HCT116 (cell line): ENCODE measurements at regions not wholly inside any gene's neighbourhood (a gene's known extent, or its start where the extent isn't known, plus 50 kb on each side); places are given as distances from the start of the nearest gene placed in this dataset.

Source experiments
- ATAC-seq: fragments of 200-7000 bp; cut with Tn5 transposase; 2 replicates; pipeline ENCODE4 v1.9.1; 2020; ENCODE audit warnings: mild to moderate bottlenecking, moderate library complexity
- BruUV-seq: library from RNA; stranded (reverse); fragments of 400-500 nt; replicated peaks from 2 replicates; lab custom pipeline; 2021; lab: Mats Ljungman, UMichigan
- CTCF ChIA-PET: fragments of 300-600 bp; sonication (Branson Sonifier 250); formaldehyde crosslinking; loops from one replicate; lab custom pipeline; 2021; ENCODE audit warnings: antibody characterized with exemption; lab: Charles Lee
- POLR2A ChIA-PET: fragments of 300-600, 350-600 bp; sonication (Branson Sonifier 250); formaldehyde crosslinking; loops from one replicate; lab custom pipeline; 2021; ENCODE audit warnings: antibody characterized with exemption; lab: Charles Lee
- RAD21 ChIA-PET, 2 experiments: fragments of 300-600 bp; sonication (Branson Sonifier 250); formaldehyde crosslinking; loops; one replicate each; lab custom pipeline; 2023; ENCODE audit warnings: low total read pairs in 2 of 2; ENCODE audit not compliant: uncharacterized antibody in 2 of 2, unreplicated experiment in 2 of 2, low non-redundant PET in 1 of 2; lab: Charles Lee
- DNase-seq: peaks from one replicate; pipeline ENCODE4 v3.0.0-alpha.2; 2010; ENCODE audit warnings: low read depth, low spot score
- H2AFZ ChIP-seq: fragments of 200-600 bp; shearing (Covaris generic), sonication (generic); 2 replicates; pipeline ENCODE4 v1.6.1; 2017; ENCODE audit warnings: low read depth, mixed run types, mixed read lengths, antibody characterized with exemption, low read length; ENCODE audit not compliant: poor library complexity, severe bottlenecking
- H3K27ac ChIP-seq: 2 replicates; pipeline ENCODE4 v1.5.1; 2012; ENCODE audit warnings: low read depth, low read length
- H3K27me3 ChIP-seq: fragments of 200-600 bp; sonication (generic); 2 replicates; pipeline ENCODE4 v1.6.1; 2016; ENCODE audit warnings: mixed run types, low read length, mixed read lengths; ENCODE audit not compliant: insufficient read depth
- H3K36me3 ChIP-seq, 2 experiments: fragments of 200-500 bp in 1 of 2; fragments of 200-600 bp in 1 of 2; sonication (Bioruptor generic) in 1 of 2; sonication (generic) in 1 of 2; 2 replicates each; pipeline versions ENCODE4 v1.5.1 to v1.6.1; 2014 to 2016; ENCODE audit warnings: low read length in 2 of 2, inconsistent platforms in 1 of 2, mixed read lengths in 1 of 2, mixed run types in 1 of 2; ENCODE audit not compliant: insufficient read depth in 2 of 2, control insufficient read depth in 1 of 2
- H3K4me1 ChIP-seq, 2 experiments: fragments of 200-600 bp in 1 of 2; sonication (generic) in 1 of 2; 2 replicates each; pipeline versions ENCODE4 v1.5.1 to v1.6.1; 2012 to 2017; ENCODE audit warnings: low read length in 2 of 2, inconsistent platforms in 1 of 2, mild to moderate bottlenecking in 1 of 2, mixed read lengths in 1 of 2, mixed run types in 1 of 2, moderate library complexity in 1 of 2; ENCODE audit not compliant: insufficient read depth in 2 of 2, control insufficient read depth in 1 of 2
- H3K4me2 ChIP-seq: fragments of 200-600 bp; sonication (generic); 2 replicates; pipeline ENCODE4 v1.6.1; 2017; ENCODE audit warnings: mixed run types, low read length, mixed read lengths
- H3K4me3 ChIP-seq, 2 experiments: fragments of 200-600 bp in 1 of 2; sonication (generic) in 1 of 2; replicated peaks in 1 of 2; 2 replicates each; pipeline ENCODE4 v1.5.1; 2011 to 2016; ENCODE audit warnings: low read length in 2 of 2, control low read depth in 1 of 2, low read depth in 1 of 2, mild to moderate bottlenecking in 1 of 2, mixed read lengths in 1 of 2, mixed run types in 1 of 2
- H3K79me2 ChIP-seq: fragments of 200-600 bp; sonication (generic); 2 replicates; pipeline ENCODE4 v1.6.1; 2017; ENCODE audit warnings: mild to moderate bottlenecking, mixed run types, low read length, moderate library complexity, mixed read lengths; ENCODE audit not compliant: insufficient read depth
- H3K9ac ChIP-seq: fragments of 200-600 bp; sonication (generic); 2 replicates; pipeline ENCODE4 v1.6.1; 2016; ENCODE audit warnings: low read length, mixed read lengths
- H3K9me2 ChIP-seq: fragments of 200-600 bp; sonication (generic), shearing (Covaris generic); 2 replicates; pipeline ENCODE4 v1.6.1; 2017; ENCODE audit warnings: mixed run types, mild to moderate bottlenecking, moderate library complexity; ENCODE audit not compliant: insufficient read depth
- H3K9me3 ChIP-seq, 2 experiments: fragments of 200-500 bp in 1 of 2; fragments of 200-600 bp in 1 of 2; sonication (Bioruptor generic) in 1 of 2; sonication (generic) in 1 of 2; 2 replicates each; pipeline ENCODE4 v1.6.1; 2014 to 2017; ENCODE audit warnings: low read length in 2 of 2, mixed read lengths in 2 of 2, inconsistent platforms in 1 of 2, low read depth in 1 of 2, mild to moderate bottlenecking in 1 of 2, mixed run types in 1 of 2, moderate library complexity in 1 of 2; ENCODE audit not compliant: control insufficient read depth in 1 of 2, insufficient read depth in 1 of 2
- H4K20me1 ChIP-seq: fragments of 200-600 bp; sonication (generic), shearing (Covaris generic); 2 replicates; pipeline ENCODE4 v1.6.1; 2017; ENCODE audit warnings: mixed run types, mild to moderate bottlenecking, moderate library complexity; ENCODE audit not compliant: insufficient read depth
- CBX3 ChIP-seq: IDR thresholded peaks from 2 replicates; pipeline ENCODE4 v1.6.1; 2012; ENCODE audit warnings: low read depth
- EZH2phosphoT487 ChIP-seq: fragments of 200-600 bp; IDR thresholded peaks from 2 replicates; pipeline ENCODE4 v1.6.1; 2018; ENCODE audit warnings: antibody characterized with exemption, borderline replicate concordance
- JUND ChIP-seq: IDR thresholded peaks from 2 replicates; pipeline ENCODE4 v1.6.1; 2012
- POLR2A ChIP-seq: IDR thresholded peaks from 2 replicates; pipeline ENCODE4 v1.7.0; 2011; ENCODE audit warnings: borderline replicate concordance; ENCODE audit not compliant: insufficient read depth, insufficient read length; ENCODE audit errors: extremely low read depth
- POLR2AphosphoS5 ChIP-seq: IDR thresholded peaks from 2 replicates; pipeline ENCODE4 v1.6.1; 2011; ENCODE audit warnings: mild to moderate bottlenecking, low read depth, low read length, moderate library complexity
- RAD21 ChIP-seq: IDR thresholded peaks from 2 replicates; pipeline ENCODE4 v1.6.1; 2012; ENCODE audit warnings: low read depth, mild to moderate bottlenecking
- SIN3A ChIP-seq: IDR thresholded peaks from 2 replicates; pipeline ENCODE4 v1.6.1; 2012; ENCODE audit warnings: low read depth
- SRF ChIP-seq: IDR thresholded peaks from 2 replicates; pipeline ENCODE4 v1.6.1; 2012; ENCODE audit warnings: low read depth
- YY1 ChIP-seq: IDR thresholded peaks from 2 replicates; pipeline ENCODE4 v1.6.1; 2011; ENCODE audit warnings: low read length, low read depth, moderate library complexity, mild to moderate bottlenecking; ENCODE audit not compliant: insufficient replicate concordance; ENCODE audit errors: extremely low read depth
- ZNF274 ChIP-seq: fragments of 200-500 bp; sonication (Bioruptor generic); IDR thresholded peaks from 2 replicates; pipeline ENCODE4 v1.6.1; 2014; ENCODE audit warnings: mild to moderate bottlenecking, low read depth, low read length, inconsistent platforms
- intact Hi-C: fragments of 100-400 bp; cut with micrococcal nuclease; formaldehyde crosslinking; loops from 2 replicates; pipeline ENCODE4 v1.10.0; 2022
- TF ChIP-seq, protein P1 (sequence below): IDR thresholded peaks from 2 replicates; pipeline ENCODE4 v1.6.1; 2011; ENCODE audit warnings: mild to moderate bottlenecking, low read length, moderate library complexity; ENCODE audit not compliant: insufficient replicate concordance; ENCODE audit errors: extremely low read depth
- TF ChIP-seq, protein P2 (sequence below), 3 experiments: fragments of 200-600 bp in 1 of 3; sonication (generic) in 1 of 3; IDR thresholded peaks in 2 of 3; conservative IDR thresholded peaks in 1 of 3; 2 replicates each; pipeline ENCODE4 v1.5.1; 2012 to 2017; ENCODE audit warnings: low read depth in 2 of 3, low read length in 2 of 3, antibody characterized with exemption in 1 of 3, borderline replicate concordance in 1 of 3, control low read depth in 1 of 3, mild to moderate bottlenecking in 1 of 3, mixed read lengths in 1 of 3, mixed run types in 1 of 3, moderate library complexity in 1 of 3; ENCODE audit not compliant: insufficient read depth in 1 of 3

DNA sequence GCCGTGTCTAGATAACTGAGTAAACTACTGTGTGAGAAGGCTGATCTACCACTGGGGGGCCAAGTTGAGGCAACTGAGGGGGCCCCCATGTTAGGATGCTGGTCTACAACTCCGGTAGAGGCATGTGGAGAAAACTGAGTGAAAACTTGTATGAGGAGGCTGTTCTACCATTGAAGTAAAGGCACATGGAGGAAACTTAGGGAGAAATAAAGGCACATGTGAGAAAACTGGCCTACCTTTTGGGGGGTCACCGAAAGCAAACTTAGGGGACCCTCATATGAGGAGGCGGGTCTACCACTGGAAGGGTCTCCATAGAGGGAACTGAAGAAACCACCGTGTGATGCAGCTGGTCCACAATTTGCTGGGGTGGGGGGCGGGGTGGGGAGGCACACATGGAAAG, 155.2 kb downstream of the FBLN2 start:
- Histone ChIP-seq H3K27ac (no peak overlapping the region), H3K4me2 (no peak overlapping the region), H3K27me3 (peaks cover 8% of the 10 kb centered on the region; the same call in 1 of the 2 replicates), H3K79me2 (no peaks in the 10 kb centered on the region), H3K4me1 (no peaks in the 10 kb centered on the region), H3K9me3 (no peaks in the 10 kb centered on the region), H4K20me1 (no peaks in the 10 kb centered on the region), H2AFZ (no peak overlapping the region), H3K9me2 (no peaks in the 10 kb centered on the region), H3K9ac (no peak overlapping the region)
- BruUV-seq, result no TSS peak
- CTCF ChIA-PET, result no interaction called here
- RAD21 ChIA-PET, result no interaction called here
- POLR2A ChIA-PET, result no interaction called here
- no peak for DNase-seq
- ATAC-seq, result no peak
- no peak for TF ChIP-seq POLR2A
- TF ChIP-seq YY1, result no peak
- TF ChIP-seq EZH2phosphoT487, result no peak
- TF ChIP-seq, protein P1, sequence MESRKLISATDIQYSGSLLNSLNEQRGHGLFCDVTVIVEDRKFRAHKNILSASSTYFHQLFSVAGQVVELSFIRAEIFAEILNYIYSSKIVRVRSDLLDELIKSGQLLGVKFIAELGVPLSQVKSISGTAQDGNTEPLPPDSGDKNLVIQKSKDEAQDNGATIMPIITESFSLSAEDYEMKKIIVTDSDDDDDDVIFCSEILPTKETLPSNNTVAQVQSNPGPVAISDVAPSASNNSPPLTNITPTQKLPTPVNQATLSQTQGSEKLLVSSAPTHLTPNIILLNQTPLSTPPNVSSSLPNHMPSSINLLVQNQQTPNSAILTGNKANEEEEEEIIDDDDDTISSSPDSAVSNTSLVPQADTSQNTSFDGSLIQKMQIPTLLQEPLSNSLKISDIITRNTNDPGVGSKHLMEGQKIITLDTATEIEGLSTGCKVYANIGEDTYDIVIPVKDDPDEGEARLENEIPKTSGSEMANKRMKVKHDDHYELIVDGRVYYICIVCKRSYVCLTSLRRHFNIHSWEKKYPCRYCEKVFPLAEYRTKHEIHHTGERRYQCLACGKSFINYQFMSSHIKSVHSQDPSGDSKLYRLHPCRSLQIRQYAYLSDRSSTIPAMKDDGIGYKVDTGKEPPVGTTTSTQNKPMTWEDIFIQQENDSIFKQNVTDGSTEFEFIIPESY, result no peak
- TF ChIP-seq POLR2AphosphoS5, result no peak
- no peak for TF ChIP-seq ZNF274
- TF ChIP-seq, protein P2, sequence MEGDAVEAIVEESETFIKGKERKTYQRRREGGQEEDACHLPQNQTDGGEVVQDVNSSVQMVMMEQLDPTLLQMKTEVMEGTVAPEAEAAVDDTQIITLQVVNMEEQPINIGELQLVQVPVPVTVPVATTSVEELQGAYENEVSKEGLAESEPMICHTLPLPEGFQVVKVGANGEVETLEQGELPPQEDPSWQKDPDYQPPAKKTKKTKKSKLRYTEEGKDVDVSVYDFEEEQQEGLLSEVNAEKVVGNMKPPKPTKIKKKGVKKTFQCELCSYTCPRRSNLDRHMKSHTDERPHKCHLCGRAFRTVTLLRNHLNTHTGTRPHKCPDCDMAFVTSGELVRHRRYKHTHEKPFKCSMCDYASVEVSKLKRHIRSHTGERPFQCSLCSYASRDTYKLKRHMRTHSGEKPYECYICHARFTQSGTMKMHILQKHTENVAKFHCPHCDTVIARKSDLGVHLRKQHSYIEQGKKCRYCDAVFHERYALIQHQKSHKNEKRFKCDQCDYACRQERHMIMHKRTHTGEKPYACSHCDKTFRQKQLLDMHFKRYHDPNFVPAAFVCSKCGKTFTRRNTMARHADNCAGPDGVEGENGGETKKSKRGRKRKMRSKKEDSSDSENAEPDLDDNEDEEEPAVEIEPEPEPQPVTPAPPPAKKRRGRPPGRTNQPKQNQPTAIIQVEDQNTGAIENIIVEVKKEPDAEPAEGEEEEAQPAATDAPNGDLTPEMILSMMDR (IDR thresholded peaks at IDR 0.05 in 2 of 3, conservative IDR thresholded peaks at IDR 0.05 in 1 of 3; ENCODE audit: borderline replicate concordance in 1 of 3, insufficient read depth in 1 of 3, low read depth in 2 of 3, low read length in 2 of 3), result no peak
- no peak for TF ChIP-seq JUND
- TF ChIP-seq RAD21, result no peak
- no peak for TF ChIP-seq CBX3
- TF ChIP-seq SRF, result no peak
- no peak for TF ChIP-seq SIN3A
- TF ChIP-seq, all 23 proteins: peak for 0
- intact Hi-C loops, result no loop called here
- H3K4me3 ChIP-seq, result no peak overlapping the region
- H3K36me3 ChIP-seq, result no peaks in the 10 kb centered on the region
